GM19463 (cell line): ENCODE measurements at regions not wholly inside any gene's neighbourhood (a gene's known extent, or its start where the extent isn't known, plus 50 kb on each side); places are given as distances from the start of the nearest gene placed in this dataset.

Experiments used
- ATAC-seq: cut with Tn5 transposase; IDR thresholded peaks from one replicate; pipeline ENCODE4 v1.9.1; 2021; ENCODE audit warnings: mild to moderate bottlenecking, moderate library complexity; ENCODE audit not compliant: unreplicated experiment

- no peak for ATAC-seq
Measured at GRCh38 chr18:24560511-24560981, 100.1 kb downstream of the HRH4 start.

- no peak for ATAC-seq
Measured at GRCh38 chr18:24561369-24561965, 101.0 kb downstream of the HRH4 start.

- ATAC-seq: no peak
Measured at GRCh38 chr18:24567199-24567598, 106.8 kb downstream of the HRH4 start.

- no peak for ATAC-seq
Measured at GRCh38 chr18:24570716-24571115, 110.3 kb downstream of the HRH4 start.

- ATAC-seq: no peak
Measured at GRCh38 chr18:24582771-24583170, 122.3 kb downstream of the HRH4 start.

GRCh38 chr18:24584205-24584604, 123.8 kb downstream of the HRH4 start:
- ATAC-seq: no peak

GRCh38 chr18:24584813-24585212, 124.4 kb downstream of the HRH4 start:
- ATAC-seq: no peak

GRCh38 chr18:24585996-24586566, 125.6 kb downstream of the HRH4 start:
- ATAC-seq: no peak

- no peak for ATAC-seq
Measured at GRCh38 chr18:24586662-24587360, 126.4 kb downstream of the HRH4 start.

- no peak for ATAC-seq
Measured at GRCh38 chr18:24588440-24588839, 128.0 kb downstream of the HRH4 start.

GRCh38 chr18:24590946-24591345, 130.5 kb downstream of the HRH4 start:
- no peak for ATAC-seq

GRCh38 chr18:24593401-24593800, 133.0 kb downstream of the HRH4 start:
- ATAC-seq: no peak

- no peak for ATAC-seq
Measured at GRCh38 chr18:24593886-24594285, 133.4 kb downstream of the HRH4 start.

- no peak for ATAC-seq
Measured at GRCh38 chr18:24595561-24596031, 135.2 kb downstream of the HRH4 start.

- no peak for ATAC-seq
Measured at GRCh38 chr18:24600076-24600654, 139.7 kb downstream of the HRH4 start.

- ATAC-seq: no peak
Measured at GRCh38 chr18:24601585-24601984, 141.1 kb downstream of the HRH4 start.

- no peak for ATAC-seq
Measured at GRCh38 chr18:24602201-24602600, 141.8 kb downstream of the HRH4 start.

GRCh38 chr18:24603151-24603550, 142.7 kb downstream of the HRH4 start:
- no peak for ATAC-seq

GRCh38 chr18:24605444-24605843, 145.0 kb downstream of the HRH4 start:
- no peak for ATAC-seq

GRCh38 chr18:24609254-24609653, 148.8 kb downstream of the HRH4 start:
- no peak for ATAC-seq

GRCh38 chr18:24611075-24611474, 150.6 kb downstream of the HRH4 start:
- no peak for ATAC-seq
